ENCODE measurements at regions not wholly inside any gene's neighbourhood (a gene's known extent, or its start where the extent isn't known, plus 50 kb on each side); places are given as distances from the start of the nearest gene placed in this dataset.

DNA sequence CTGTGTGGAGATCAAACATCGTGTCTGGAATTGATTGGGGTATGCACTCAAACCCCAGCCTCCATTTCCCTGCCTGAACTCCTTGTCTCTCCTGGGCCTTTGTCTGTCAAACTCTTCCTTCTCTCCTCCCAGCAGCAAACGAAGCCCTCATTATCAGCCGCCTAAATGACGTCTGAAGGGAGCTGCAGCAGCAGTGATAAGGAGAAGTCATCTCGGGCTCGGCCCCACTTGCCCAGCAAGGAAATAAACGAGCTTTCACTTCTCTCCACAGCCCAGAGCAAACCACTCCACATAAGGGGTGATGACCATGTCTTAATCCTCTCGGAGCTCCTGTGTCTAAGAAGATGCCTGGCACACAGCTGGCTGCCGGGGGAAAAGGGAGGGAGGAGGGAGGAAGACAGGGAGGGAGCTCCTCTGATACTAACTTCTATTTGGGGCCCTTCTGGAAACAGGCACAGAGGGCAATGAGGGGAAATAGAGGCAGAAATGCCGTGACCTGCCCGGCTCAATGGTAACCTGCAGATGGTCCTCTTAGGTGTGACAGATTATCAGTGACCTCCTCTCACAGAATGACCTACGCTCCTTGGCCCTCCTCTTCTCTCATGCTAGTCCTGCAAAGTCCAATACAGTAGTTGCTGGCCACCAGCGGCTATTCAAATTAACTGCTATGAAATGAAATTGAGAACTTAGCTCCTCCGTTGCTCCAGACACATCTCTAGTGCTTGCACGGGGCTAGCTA, 100.4 kb downstream of the PXDC1 start:
- no peaks in the 10 kb centered on the region for H3K79me2 ChIP-seq (ENCODE audit: insufficient read depth)
- H3F3A ChIP-seq (replicated peaks; ENCODE audit: insufficient read depth): no peaks in the 10 kb centered on the region
- H3K36me3 ChIP-seq (replicated peaks in 1 of 2; ENCODE audit: control insufficient read depth in 1 of 2, insufficient read depth in 2 of 2, low read length in 1 of 2): no peaks in the 10 kb centered on the region
- H3K4me1 ChIP-seq (ENCODE audit: control insufficient read depth in 1 of 2, insufficient read depth in 2 of 2, low read depth in 1 of 2, low read length in 1 of 2): peaks cover 0 to 2% of the 10 kb centered on the region in 2 experiments; a peak in 2 of 4 replicates
- H3K4me2 ChIP-seq: no peak overlapping the region
- no peak overlapping the region for H3K9ac ChIP-seq
- no peak overlapping the region for H2AFZ ChIP-seq (ENCODE audit: low read depth)
- no peaks in the 10 kb centered on the region; the same call in 1 of the 2 replicates for H3K27me3 ChIP-seq (ENCODE audit: insufficient read depth)
- ChIA-PET POLR2A (no interaction called here), CTCF (no interaction called here)
- H3K4me3 ChIP-seq (ENCODE audit: low read depth in 2 of 2, low read length in 1 of 2): no peak overlapping the region
- WGBS (ENCODE audit: low lambda C conversion rate): 50% methylated on average over 15 of the region's 15 CpGs
- no peaks in the 10 kb centered on the region for H4K20me1 ChIP-seq (ENCODE audit: insufficient read depth)
- DNase-seq: no peak
- TF ChIP-seq POLR2AphosphoS5 (IDR thresholded peaks at IDR 0.05; ENCODE audit: low read depth, low read length) (no peak), NRF1 (IDR thresholded peaks at IDR 0.05; ENCODE audit: low read depth, low read length) (no peak), NFIC (IDR thresholded peaks at IDR 0.05; ENCODE audit: borderline replicate concordance) (no peak), RFX5 (IDR thresholded peaks at IDR 0.05; ENCODE audit: low read length) (no peak), TAF1 (IDR thresholded peaks at IDR 0.05; ENCODE audit: borderline replicate concordance, low read depth, low read length) (no peak), RXRA (IDR thresholded peaks at IDR 0.05; ENCODE audit: borderline replicate concordance, low read depth) (no peak), RAD21 (IDR thresholded peaks at IDR 0.05; ENCODE audit: low read length) (no peak)
- TF ChIP-seq, protein P1, sequence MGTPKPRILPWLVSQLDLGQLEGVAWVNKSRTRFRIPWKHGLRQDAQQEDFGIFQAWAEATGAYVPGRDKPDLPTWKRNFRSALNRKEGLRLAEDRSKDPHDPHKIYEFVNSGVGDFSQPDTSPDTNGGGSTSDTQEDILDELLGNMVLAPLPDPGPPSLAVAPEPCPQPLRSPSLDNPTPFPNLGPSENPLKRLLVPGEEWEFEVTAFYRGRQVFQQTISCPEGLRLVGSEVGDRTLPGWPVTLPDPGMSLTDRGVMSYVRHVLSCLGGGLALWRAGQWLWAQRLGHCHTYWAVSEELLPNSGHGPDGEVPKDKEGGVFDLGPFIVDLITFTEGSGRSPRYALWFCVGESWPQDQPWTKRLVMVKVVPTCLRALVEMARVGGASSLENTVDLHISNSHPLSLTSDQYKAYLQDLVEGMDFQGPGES (IDR thresholded peaks at IDR 0.05; ENCODE audit: low read depth, low read length): no peak
- TF ChIP-seq, protein P2, sequence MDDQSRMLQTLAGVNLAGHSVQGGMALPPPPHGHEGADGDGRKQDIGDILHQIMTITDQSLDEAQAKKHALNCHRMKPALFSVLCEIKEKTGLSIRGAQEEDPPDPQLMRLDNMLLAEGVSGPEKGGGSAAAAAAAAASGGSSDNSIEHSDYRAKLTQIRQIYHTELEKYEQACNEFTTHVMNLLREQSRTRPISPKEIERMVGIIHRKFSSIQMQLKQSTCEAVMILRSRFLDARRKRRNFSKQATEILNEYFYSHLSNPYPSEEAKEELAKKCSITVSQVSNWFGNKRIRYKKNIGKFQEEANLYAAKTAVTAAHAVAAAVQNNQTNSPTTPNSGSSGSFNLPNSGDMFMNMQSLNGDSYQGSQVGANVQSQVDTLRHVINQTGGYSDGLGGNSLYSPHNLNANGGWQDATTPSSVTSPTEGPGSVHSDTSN (IDR thresholded peaks at IDR 0.05): no peak
- no peaks in the 10 kb centered on the region for H3K9me3 ChIP-seq
- H3K27ac ChIP-seq (ENCODE audit: low read depth in 2 of 2, low read length in 1 of 2): no peak overlapping the region
- no peaks in the 10 kb centered on the region; the same call in 1 of the 2 replicates for H3K9me2 ChIP-seq

DNA sequence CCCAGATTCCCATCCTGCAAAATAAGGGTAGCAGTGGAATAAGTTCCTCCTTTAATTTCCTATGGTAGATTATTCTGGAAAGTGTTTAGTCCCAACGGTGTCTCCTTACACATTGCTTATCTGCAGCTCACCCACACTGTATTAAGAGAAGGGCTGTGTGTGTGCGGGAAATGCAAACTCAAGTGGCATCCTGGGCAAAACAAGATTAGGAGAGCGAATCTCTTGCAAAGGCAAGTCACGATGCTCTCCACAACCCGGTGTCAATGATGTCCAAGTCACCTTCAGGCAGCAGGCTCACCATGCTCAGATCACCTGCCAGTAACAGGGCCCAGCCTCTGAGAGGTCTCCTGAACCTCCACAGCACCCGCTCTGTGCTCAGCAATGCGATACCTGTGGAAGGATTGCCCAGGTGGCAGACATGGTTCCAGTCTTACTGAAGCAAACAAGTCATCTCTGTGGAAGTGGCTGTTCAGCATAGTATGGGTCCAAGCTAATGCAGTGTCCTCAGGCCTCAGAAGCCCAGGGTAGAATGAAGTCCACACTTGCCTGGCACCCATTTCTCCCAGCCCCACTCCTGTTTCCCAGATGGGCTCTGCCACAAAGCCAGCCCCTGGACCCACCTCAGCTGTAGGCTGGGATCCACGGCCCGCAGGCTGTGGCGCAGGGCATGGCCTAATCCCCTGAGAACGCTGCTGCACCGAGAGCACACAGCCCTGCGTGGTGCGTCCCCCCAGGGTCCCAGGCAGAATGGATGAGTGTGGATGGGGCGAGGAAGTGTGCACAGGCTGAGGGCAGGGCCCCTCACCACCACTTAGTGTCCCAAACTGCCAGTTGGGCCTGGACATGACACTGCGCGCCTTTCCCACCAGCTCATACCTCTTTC, 101.2 kb downstream of the PXDC1 start:
- TF ChIP-seq, protein P3, sequence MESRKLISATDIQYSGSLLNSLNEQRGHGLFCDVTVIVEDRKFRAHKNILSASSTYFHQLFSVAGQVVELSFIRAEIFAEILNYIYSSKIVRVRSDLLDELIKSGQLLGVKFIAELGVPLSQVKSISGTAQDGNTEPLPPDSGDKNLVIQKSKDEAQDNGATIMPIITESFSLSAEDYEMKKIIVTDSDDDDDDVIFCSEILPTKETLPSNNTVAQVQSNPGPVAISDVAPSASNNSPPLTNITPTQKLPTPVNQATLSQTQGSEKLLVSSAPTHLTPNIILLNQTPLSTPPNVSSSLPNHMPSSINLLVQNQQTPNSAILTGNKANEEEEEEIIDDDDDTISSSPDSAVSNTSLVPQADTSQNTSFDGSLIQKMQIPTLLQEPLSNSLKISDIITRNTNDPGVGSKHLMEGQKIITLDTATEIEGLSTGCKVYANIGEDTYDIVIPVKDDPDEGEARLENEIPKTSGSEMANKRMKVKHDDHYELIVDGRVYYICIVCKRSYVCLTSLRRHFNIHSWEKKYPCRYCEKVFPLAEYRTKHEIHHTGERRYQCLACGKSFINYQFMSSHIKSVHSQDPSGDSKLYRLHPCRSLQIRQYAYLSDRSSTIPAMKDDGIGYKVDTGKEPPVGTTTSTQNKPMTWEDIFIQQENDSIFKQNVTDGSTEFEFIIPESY (IDR thresholded peaks at IDR 0.05; ENCODE audit: borderline replicate concordance, low read depth): no peak
- TF ChIP-seq MXI1 (IDR thresholded peaks at IDR 0.05; ENCODE audit: low read depth, low read length) (no peak), SIN3A (IDR thresholded peaks at IDR 0.05; ENCODE audit: borderline replicate concordance, low read depth, low read length) (no peak), ELF1 (IDR thresholded peaks at IDR 0.05) (no peak)
- TF ChIP-seq, protein P4, sequence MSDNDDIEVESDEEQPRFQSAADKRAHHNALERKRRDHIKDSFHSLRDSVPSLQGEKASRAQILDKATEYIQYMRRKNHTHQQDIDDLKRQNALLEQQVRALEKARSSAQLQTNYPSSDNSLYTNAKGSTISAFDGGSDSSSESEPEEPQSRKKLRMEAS (IDR thresholded peaks at IDR 0.05; ENCODE audit: low read depth): no peak
- TF ChIP-seq, protein P5, sequence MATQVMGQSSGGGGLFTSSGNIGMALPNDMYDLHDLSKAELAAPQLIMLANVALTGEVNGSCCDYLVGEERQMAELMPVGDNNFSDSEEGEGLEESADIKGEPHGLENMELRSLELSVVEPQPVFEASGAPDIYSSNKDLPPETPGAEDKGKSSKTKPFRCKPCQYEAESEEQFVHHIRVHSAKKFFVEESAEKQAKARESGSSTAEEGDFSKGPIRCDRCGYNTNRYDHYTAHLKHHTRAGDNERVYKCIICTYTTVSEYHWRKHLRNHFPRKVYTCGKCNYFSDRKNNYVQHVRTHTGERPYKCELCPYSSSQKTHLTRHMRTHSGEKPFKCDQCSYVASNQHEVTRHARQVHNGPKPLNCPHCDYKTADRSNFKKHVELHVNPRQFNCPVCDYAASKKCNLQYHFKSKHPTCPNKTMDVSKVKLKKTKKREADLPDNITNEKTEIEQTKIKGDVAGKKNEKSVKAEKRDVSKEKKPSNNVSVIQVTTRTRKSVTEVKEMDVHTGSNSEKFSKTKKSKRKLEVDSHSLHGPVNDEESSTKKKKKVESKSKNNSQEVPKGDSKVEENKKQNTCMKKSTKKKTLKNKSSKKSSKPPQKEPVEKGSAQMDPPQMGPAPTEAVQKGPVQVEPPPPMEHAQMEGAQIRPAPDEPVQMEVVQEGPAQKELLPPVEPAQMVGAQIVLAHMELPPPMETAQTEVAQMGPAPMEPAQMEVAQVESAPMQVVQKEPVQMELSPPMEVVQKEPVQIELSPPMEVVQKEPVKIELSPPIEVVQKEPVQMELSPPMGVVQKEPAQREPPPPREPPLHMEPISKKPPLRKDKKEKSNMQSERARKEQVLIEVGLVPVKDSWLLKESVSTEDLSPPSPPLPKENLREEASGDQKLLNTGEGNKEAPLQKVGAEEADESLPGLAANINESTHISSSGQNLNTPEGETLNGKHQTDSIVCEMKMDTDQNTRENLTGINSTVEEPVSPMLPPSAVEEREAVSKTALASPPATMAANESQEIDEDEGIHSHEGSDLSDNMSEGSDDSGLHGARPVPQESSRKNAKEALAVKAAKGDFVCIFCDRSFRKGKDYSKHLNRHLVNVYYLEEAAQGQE (IDR thresholded peaks at IDR 0.05; ENCODE audit: low read depth, low read length): no peak
- 74% methylated on average over 12 of the region's 17 CpGs for WGBS (ENCODE audit: low lambda C conversion rate)
- Histone ChIP-seq H3F3A (replicated peaks; ENCODE audit: insufficient read depth) (no peaks in the 10 kb centered on the region), H3K27me3 (ENCODE audit: insufficient read depth) (no peaks in the 10 kb centered on the region; the same call in 1 of the 2 replicates), H3K4me2 (no peak overlapping the region), H3K4me3 (ENCODE audit: low read depth in 2 of 2, low read length in 1 of 2) (no peak overlapping the region), H2AFZ (ENCODE audit: low read depth) (no peak overlapping the region), H3K27ac (ENCODE audit: low read depth in 2 of 2, low read length in 1 of 2) (no peak overlapping the region), H3K79me2 (ENCODE audit: insufficient read depth) (no peaks in the 10 kb centered on the region), H3K9me3 (no peaks in the 10 kb centered on the region), H3K4me1 (ENCODE audit: control insufficient read depth in 1 of 2, insufficient read depth in 2 of 2, low read depth in 1 of 2, low read length in 1 of 2) (peaks cover 0 to 2% of the 10 kb centered on the region in 2 experiments; a peak in 2 of 4 replicates), H3K9me2 (no peaks in the 10 kb centered on the region; the same call in 1 of the 2 replicates), H3K36me3 (replicated peaks in 1 of 2; ENCODE audit: control insufficient read depth in 1 of 2, insufficient read depth in 2 of 2, low read length in 1 of 2) (no peaks in the 10 kb centered on the region), H3K9ac (no peak overlapping the region), H4K20me1 (ENCODE audit: insufficient read depth) (no peaks in the 10 kb centered on the region)
- ChIA-PET POLR2A (no interaction called here), CTCF (interaction anchor here (0.6 kb wide), 1 partner anchor 865 kb away, joined by 3 read pairs; no protein-coding TSS in a partner anchor)
- DNase-seq: no peak

Measured in SK-N-SH (cell line).